Hepatocyte (in vitro differentiated cells): ENCODE measurements at regions not wholly inside any gene's neighbourhood (a gene's known extent, or its start where the extent isn't known, plus 50 kb on each side); places are given as distances from the start of the nearest gene placed in this dataset.

ENCODE experiments used
- EZH2 ChIP-seq: fragments of 200-600 bp; sonication (generic); IDR thresholded peaks from 2 replicates; pipeline ENCODE4 v1.6.1; 2016; ENCODE audit warnings: antibody characterized with exemption, mild to moderate bottlenecking, borderline replicate concordance
- EZH2phosphoT487 ChIP-seq: fragments of 200-600 bp; sonication (generic); IDR thresholded peaks from one replicate; pipeline ENCODE4 v1.6.1; 2018; ENCODE audit warnings: antibody characterized with exemption, mild to moderate bottlenecking, low read depth, moderate library complexity; ENCODE audit not compliant: unreplicated experiment, severe bottlenecking
- TF ChIP-seq, protein P1 (sequence below): fragments of 200-600 bp; sonication (generic); IDR thresholded peaks from 2 replicates; pipeline ENCODE4 v1.5.1; 2016; ENCODE audit warnings: antibody characterized with exemption, mild to moderate bottlenecking; ENCODE audit not compliant: poor library complexity

DNA sequence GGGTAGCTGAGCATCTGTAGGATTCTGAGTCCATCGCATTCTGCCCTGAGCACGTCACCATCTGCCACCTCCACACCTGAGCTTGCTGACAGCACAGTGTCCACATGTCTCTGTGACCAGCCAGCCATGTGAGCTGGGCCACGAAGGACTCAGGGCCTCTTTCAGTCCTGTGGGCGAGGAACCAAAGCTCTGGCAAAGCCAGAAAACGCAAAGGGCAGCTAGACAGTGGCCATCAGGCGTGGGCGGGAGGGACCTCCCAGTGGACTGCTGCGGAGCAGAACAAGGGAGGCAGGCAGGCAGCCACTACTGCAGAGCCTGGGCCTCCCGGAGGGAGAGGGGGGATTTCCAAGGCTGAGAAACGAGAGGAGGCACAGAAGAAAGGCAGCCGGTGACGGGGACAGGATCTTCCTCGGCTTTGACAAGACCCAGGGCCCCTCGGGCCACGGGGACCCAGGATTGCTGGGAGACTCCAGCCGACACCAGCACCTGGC is 274.6 kb upstream of the SALL3 start:
- TF ChIP-seq, protein P1, sequence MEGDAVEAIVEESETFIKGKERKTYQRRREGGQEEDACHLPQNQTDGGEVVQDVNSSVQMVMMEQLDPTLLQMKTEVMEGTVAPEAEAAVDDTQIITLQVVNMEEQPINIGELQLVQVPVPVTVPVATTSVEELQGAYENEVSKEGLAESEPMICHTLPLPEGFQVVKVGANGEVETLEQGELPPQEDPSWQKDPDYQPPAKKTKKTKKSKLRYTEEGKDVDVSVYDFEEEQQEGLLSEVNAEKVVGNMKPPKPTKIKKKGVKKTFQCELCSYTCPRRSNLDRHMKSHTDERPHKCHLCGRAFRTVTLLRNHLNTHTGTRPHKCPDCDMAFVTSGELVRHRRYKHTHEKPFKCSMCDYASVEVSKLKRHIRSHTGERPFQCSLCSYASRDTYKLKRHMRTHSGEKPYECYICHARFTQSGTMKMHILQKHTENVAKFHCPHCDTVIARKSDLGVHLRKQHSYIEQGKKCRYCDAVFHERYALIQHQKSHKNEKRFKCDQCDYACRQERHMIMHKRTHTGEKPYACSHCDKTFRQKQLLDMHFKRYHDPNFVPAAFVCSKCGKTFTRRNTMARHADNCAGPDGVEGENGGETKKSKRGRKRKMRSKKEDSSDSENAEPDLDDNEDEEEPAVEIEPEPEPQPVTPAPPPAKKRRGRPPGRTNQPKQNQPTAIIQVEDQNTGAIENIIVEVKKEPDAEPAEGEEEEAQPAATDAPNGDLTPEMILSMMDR, result no peak
- TF ChIP-seq EZH2phosphoT487 (no peak), EZH2 (no peak)
